Loucy (cell line): ENCODE measurements at regions not wholly inside any gene's neighbourhood (a gene's known extent, or its start where the extent isn't known, plus 50 kb on each side); places are given as distances from the start of the nearest gene placed in this dataset.

Experiments used
- H2AFZ ChIP-seq: fragments of 200-600 bp; sonication (generic); 2 replicates; pipeline ENCODE4 v1.6.0; 2016; ENCODE audit warnings: antibody characterized with exemption, mild to moderate bottlenecking, low read length, moderate library complexity
- H3F3A ChIP-seq: fragments of 200-600 bp; 2 replicates; pipeline ENCODE4 v1.6.0; 2016; ENCODE audit warnings: antibody characterized with exemption, low read depth, mild to moderate bottlenecking
- H3K27me3 ChIP-seq: fragments of 200-600 bp; sonication (generic); 2 replicates; pipeline ENCODE4 v1.6.1; 2014; ENCODE audit warnings: low read length, mild to moderate bottlenecking; ENCODE audit not compliant: insufficient read depth, poor library complexity, severe bottlenecking
- H3K36me3 ChIP-seq: fragments of 200-600 bp; sonication (generic); 2 replicates; pipeline ENCODE4 v1.6.1; 2016; ENCODE audit warnings: low read length; ENCODE audit not compliant: insufficient read depth
- H3K4me1 ChIP-seq: fragments of 200-600 bp; sonication (generic); 2 replicates; pipeline ENCODE4 v1.5.1; 2014; ENCODE audit warnings: low read length, mild to moderate bottlenecking; ENCODE audit not compliant: insufficient read depth, poor library complexity, severe bottlenecking
- H3K4me2 ChIP-seq: fragments of 200-600 bp; sonication (generic); 2 replicates; pipeline ENCODE4 v1.6.0; 2014; ENCODE audit warnings: antibody characterized with exemption, low read length, low read depth, mild to moderate bottlenecking; ENCODE audit not compliant: poor library complexity, severe bottlenecking
- H3K4me3 ChIP-seq: fragments of 200-600 bp; sonication (generic); 2 replicates; pipeline ENCODE4 v1.5.1; 2014; ENCODE audit warnings: low read length, mild to moderate bottlenecking, mixed read lengths; ENCODE audit not compliant: poor library complexity, severe bottlenecking
- H3K79me2 ChIP-seq: fragments of 200-600 bp; sonication (generic); 2 replicates; pipeline ENCODE4 v1.6.1; 2014; ENCODE audit warnings: low read length; ENCODE audit not compliant: insufficient read depth
- H3K9ac ChIP-seq: fragments of 200-600 bp; sonication (generic); 2 replicates; pipeline ENCODE4 v1.6.0; 2014; ENCODE audit warnings: mild to moderate bottlenecking, low read depth, low read length, moderate library complexity; ENCODE audit not compliant: poor library complexity, severe bottlenecking
- H3K9me2 ChIP-seq: fragments of 200-600 bp; sonication (generic); replicated peaks from 2 replicates; pipeline ENCODE4 v1.6.1; 2016; ENCODE audit warnings: low read depth, low read length, mixed read lengths
- H3K9me3 ChIP-seq: fragments of 200-600 bp; sonication (generic); 2 replicates; pipeline ENCODE4 v1.6.1; 2014; ENCODE audit warnings: mild to moderate bottlenecking, antibody characterized with exemption, low read length, low read depth; ENCODE audit not compliant: insufficient read depth
- H4K20me1 ChIP-seq: fragments of 200-600 bp; sonication (generic); 2 replicates; pipeline ENCODE4 v1.6.0; 2014; ENCODE audit warnings: antibody characterized with exemption, low read length, mild to moderate bottlenecking; ENCODE audit not compliant: insufficient read depth, poor library complexity, severe bottlenecking
- EZH2phosphoT487 ChIP-seq: fragments of 200-600 bp; IDR thresholded peaks from 2 replicates; pipeline ENCODE4 v1.6.1; 2018; ENCODE audit warnings: antibody characterized with exemption, mild to moderate bottlenecking, moderate library complexity, borderline replicate concordance
- TF ChIP-seq, protein P1 (sequence below): fragments of 200-600 bp; sonication (generic); conservative IDR thresholded peaks from 2 replicates; pipeline ENCODE4 v1.5.1; 2014; ENCODE audit warnings: mild to moderate bottlenecking, antibody characterized with exemption, low read length

DNA sequence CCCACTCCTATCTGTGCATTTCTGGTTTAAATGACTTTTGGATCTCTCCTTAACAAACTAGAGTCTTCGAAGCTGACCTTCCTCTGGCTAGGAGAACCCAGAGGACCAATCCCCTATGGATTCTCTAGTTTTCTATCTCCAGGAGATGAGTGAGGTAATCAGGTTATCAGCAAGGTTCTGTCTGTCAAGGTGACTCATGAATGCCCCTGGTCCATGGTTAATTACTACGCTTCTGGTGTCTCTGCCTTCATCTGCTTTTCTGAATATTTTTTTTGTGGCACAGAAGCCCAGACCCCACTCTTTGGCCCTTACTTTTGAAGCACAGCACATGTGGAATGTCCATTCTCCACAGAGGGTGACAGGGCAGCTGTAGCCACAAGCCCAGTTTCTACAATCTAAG is 897.9 kb upstream of the KLHL29 start:
- Histone ChIP-seq H2AFZ (no peak overlapping the region), H3K9ac (no peak overlapping the region), H3K9me3 (0 out of 2 replicates have a peak, but pooled peaks cover 6% of the 10 kb centered on the region), H3K4me3 (no peak overlapping the region), H3K4me1 (no peaks in the 10 kb centered on the region), H3F3A (no peaks in the 10 kb centered on the region), H3K79me2 (no peaks in the 10 kb centered on the region), H3K36me3 (no peaks in the 10 kb centered on the region), H3K9me2 (no peaks in the 10 kb centered on the region), H4K20me1 (no peaks in the 10 kb centered on the region), H3K4me2 (no peak overlapping the region), H3K27me3 (no peaks in the 10 kb centered on the region)
- TF ChIP-seq, protein P1, sequence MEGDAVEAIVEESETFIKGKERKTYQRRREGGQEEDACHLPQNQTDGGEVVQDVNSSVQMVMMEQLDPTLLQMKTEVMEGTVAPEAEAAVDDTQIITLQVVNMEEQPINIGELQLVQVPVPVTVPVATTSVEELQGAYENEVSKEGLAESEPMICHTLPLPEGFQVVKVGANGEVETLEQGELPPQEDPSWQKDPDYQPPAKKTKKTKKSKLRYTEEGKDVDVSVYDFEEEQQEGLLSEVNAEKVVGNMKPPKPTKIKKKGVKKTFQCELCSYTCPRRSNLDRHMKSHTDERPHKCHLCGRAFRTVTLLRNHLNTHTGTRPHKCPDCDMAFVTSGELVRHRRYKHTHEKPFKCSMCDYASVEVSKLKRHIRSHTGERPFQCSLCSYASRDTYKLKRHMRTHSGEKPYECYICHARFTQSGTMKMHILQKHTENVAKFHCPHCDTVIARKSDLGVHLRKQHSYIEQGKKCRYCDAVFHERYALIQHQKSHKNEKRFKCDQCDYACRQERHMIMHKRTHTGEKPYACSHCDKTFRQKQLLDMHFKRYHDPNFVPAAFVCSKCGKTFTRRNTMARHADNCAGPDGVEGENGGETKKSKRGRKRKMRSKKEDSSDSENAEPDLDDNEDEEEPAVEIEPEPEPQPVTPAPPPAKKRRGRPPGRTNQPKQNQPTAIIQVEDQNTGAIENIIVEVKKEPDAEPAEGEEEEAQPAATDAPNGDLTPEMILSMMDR, result no peak
- TF ChIP-seq EZH2phosphoT487, result no peak

DNA sequence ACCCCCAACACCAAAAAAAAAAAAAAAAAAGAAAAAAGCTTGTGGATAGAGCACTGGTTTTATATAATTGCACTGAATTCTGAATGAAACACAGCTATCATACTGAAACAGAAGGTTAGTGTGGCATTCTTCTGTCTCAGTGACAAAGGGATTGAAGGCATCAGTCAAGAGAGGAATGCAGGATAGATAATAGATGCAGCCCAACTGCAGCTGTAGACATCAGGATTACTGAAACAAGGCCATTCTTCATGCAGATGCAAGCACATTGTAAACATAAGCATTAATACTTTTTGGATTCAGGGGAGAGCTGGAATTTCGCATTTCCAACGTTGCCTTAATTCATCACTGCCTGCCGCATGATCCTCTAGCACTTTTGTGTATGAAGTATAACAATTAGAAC is 897.4 kb upstream of the KLHL29 start:
- Histone ChIP-seq H3K36me3 (no peaks in the 10 kb centered on the region), H3K4me3 (no peak overlapping the region), H3K4me1 (no peaks in the 10 kb centered on the region), H3K9ac (no peak overlapping the region), H3K27me3 (no peaks in the 10 kb centered on the region), H3K9me3 (0 out of 2 replicates have a peak, but pooled peaks cover 6% of the 10 kb centered on the region), H3K79me2 (no peaks in the 10 kb centered on the region), H2AFZ (no peak overlapping the region), H3K4me2 (no peak overlapping the region), H3K9me2 (no peaks in the 10 kb centered on the region), H4K20me1 (no peaks in the 10 kb centered on the region), H3F3A (no peaks in the 10 kb centered on the region)
- no peak for TF ChIP-seq EZH2phosphoT487
- TF ChIP-seq, protein P1, result no peak

DNA sequence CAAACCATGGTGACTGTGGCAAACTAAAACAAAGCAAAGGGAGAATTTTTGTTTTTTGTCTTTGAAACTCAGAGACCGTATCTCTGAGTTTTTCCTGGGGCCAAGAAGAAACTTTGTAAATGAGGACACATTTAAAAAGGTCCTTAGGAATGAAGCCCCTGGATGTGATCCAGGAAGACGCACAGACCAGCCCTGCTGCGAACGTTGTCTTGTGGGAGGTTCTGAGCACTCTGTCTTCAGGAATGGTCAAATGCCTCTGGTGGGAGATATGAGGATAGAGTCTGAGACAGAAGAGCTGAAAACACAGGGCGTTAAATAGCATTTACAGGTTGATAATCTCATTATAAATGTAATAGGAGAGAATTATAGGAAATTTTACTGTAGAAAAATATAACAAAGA is 893.5 kb upstream of the KLHL29 start:
- H3K9me2 ChIP-seq, result no peaks in the 10 kb centered on the region

More for the DNA sequence above, 893.5 kb upstream of the KLHL29 start:
- Histone ChIP-seq H3K36me3 (no peaks in the 10 kb centered on the region), H3K9ac (no peak overlapping the region), H3K4me2 (no peak overlapping the region), H3K27me3 (no peaks in the 10 kb centered on the region), H3K79me2 (no peaks in the 10 kb centered on the region), H3K4me3 (no peak overlapping the region), H4K20me1 (no peaks in the 10 kb centered on the region), H3K4me1 (no peaks in the 10 kb centered on the region), H2AFZ (no peak overlapping the region), H3K9me3 (0 out of 2 replicates have a peak, but pooled peaks cover 6% of the 10 kb centered on the region), H3F3A (no peaks in the 10 kb centered on the region)
- no peak for TF ChIP-seq EZH2phosphoT487
- TF ChIP-seq, protein P1, result no peak
